ENCODE measurements at regions not wholly inside any gene's neighbourhood (a gene's known extent, or its start where the extent isn't known, plus 50 kb on each side); places are given as distances from the start of the nearest gene placed in this dataset.

- DNase-seq: no peak
Measured at GRCh38 chr2:65504814-65505697, 72.7 kb upstream of the SPRED2 start.

GRCh38 chr2:65504201-65504600 is 71.8 kb upstream of the SPRED2 start:
- no peak for DNase-seq

GRCh38 chr2:65503746-65504145 is 71.3 kb upstream of the SPRED2 start:
- no peak for DNase-seq

- no peak for DNase-seq
Measured at GRCh38 chr2:65501836-65502235, 69.4 kb upstream of the SPRED2 start.

GRCh38 chr2:65501074-65501473 is 68.7 kb upstream of the SPRED2 start:
- DNase-seq: no peak

GRCh38 chr2:65500310-65501040 is 68.1 kb upstream of the SPRED2 start:
- DNase-seq: no peak

GRCh38 chr2:65499216-65499615 is 66.8 kb upstream of the SPRED2 start:
- no peak for DNase-seq

- no peak for DNase-seq
Measured at GRCh38 chr2:65498396-65498795, 66.0 kb upstream of the SPRED2 start.

- no peak for DNase-seq
Measured at GRCh38 chr2:65495251-65495877, 63.0 kb upstream of the SPRED2 start.

GRCh38 chr2:65494078-65494477 is 61.7 kb upstream of the SPRED2 start:
- DNase-seq: no peak

GRCh38 chr2:65491381-65491905 is 59.0 kb upstream of the SPRED2 start:
- DNase-seq: no peak

- no peak for DNase-seq
Measured at GRCh38 chr2:65490222-65490621, 57.8 kb upstream of the SPRED2 start.

GRCh38 chr2:65489269-65489668 is 56.9 kb upstream of the SPRED2 start:
- no peak for DNase-seq

- no peak for DNase-seq
Measured at GRCh38 chr2:65488527-65488926, 56.1 kb upstream of the SPRED2 start.

GRCh38 chr2:65487404-65487803 is 55.0 kb upstream of the SPRED2 start:
- no peak for DNase-seq

GRCh38 chr2:65486802-65487201 is 54.4 kb upstream of the SPRED2 start:
- no peak for DNase-seq

- no peak for DNase-seq
Measured at GRCh38 chr2:65486282-65486681, 53.9 kb upstream of the SPRED2 start.

- DNase-seq: no peak
Measured at GRCh38 chr2:65485839-65486238, 53.4 kb upstream of the SPRED2 start.

GRCh38 chr2:65483763-65484162 is 51.4 kb upstream of the SPRED2 start:
- DNase-seq: no peak

- DNase-seq: no peak
Measured at GRCh38 chr2:65482971-65483370, 50.6 kb upstream of the SPRED2 start.

Data from activated effector memory CD4-positive, alpha-beta T cell treated with anti-CD3 and anti-CD28 coated beads, Interleukin-2, amount 50 U/mL, for 16 hours (primary cell).